Rectal smooth muscle tissue (tissue), 1 donor: ENCODE measurements at regions not wholly inside any gene's neighbourhood (a gene's known extent, or its start where the extent isn't known, plus 50 kb on each side); places are given as distances from the start of the nearest gene placed in this dataset.

Experiments
- H3K27ac ChIP-seq: one replicate; pipeline ENCODE4 v1.7.0; 2013; ENCODE audit warnings: low read depth, low read length, inconsistent platforms
- H3K27me3 ChIP-seq: one replicate; pipeline ENCODE4 v1.7.0; 2013; ENCODE audit warnings: low read length; ENCODE audit not compliant: control insufficient read depth, insufficient read depth
- H3K36me3 ChIP-seq: one replicate; pipeline ENCODE4 v1.7.0; 2013; ENCODE audit warnings: low read length; ENCODE audit not compliant: control insufficient read depth, insufficient read depth
- H3K4me1 ChIP-seq: one replicate; pipeline ENCODE4 v1.7.0; 2013; ENCODE audit warnings: low read length; ENCODE audit not compliant: control insufficient read depth, insufficient read depth
- H3K4me3 ChIP-seq: one replicate; pipeline ENCODE4 v1.7.0; 2013; ENCODE audit warnings: low read length
- H3K9ac ChIP-seq: one replicate; pipeline ENCODE4 v1.7.0; 2013; ENCODE audit warnings: low read length

- H3K36me3 ChIP-seq, result no peaks in the 10 kb centered on the region
- H3K27me3 ChIP-seq, result no peaks in the 10 kb centered on the region
- no peaks in the 10 kb centered on the region for H3K4me1 ChIP-seq
- H3K9ac ChIP-seq, result no peak overlapping the region
- H3K4me3 ChIP-seq, result no peak overlapping the region
- no peak overlapping the region for H3K27ac ChIP-seq
Measured at GRCh38 chr3:165355316-165355715, 159.1 kb upstream of the SLITRK3 start.

- H3K27ac ChIP-seq, result no peak overlapping the region
- no peaks in the 10 kb centered on the region for H3K27me3 ChIP-seq
- no peaks in the 10 kb centered on the region for H3K36me3 ChIP-seq
- H3K4me1 ChIP-seq, result no peaks in the 10 kb centered on the region
- H3K9ac ChIP-seq, result no peak overlapping the region
- no peak overlapping the region for H3K4me3 ChIP-seq
Measured at GRCh38 chr3:165347526-165347925, 151.3 kb upstream of the SLITRK3 start.

GRCh38 chr3:165346503-165346902, 150.3 kb upstream of the SLITRK3 start:
- no peaks in the 10 kb centered on the region for H3K4me1 ChIP-seq
- H3K27me3 ChIP-seq, result no peaks in the 10 kb centered on the region
- no peak overlapping the region for H3K9ac ChIP-seq
- H3K27ac ChIP-seq, result no peak overlapping the region
- H3K36me3 ChIP-seq, result no peaks in the 10 kb centered on the region
- no peak overlapping the region for H3K4me3 ChIP-seq

- H3K4me1 ChIP-seq, result no peaks in the 10 kb centered on the region
- no peak overlapping the region for H3K4me3 ChIP-seq
- no peaks in the 10 kb centered on the region for H3K27me3 ChIP-seq
- H3K36me3 ChIP-seq, result no peaks in the 10 kb centered on the region
- H3K9ac ChIP-seq, result no peak overlapping the region
- H3K27ac ChIP-seq, result no peak overlapping the region
Measured at GRCh38 chr3:165343185-165343584, 147.0 kb upstream of the SLITRK3 start.

- Histone ChIP-seq H3K4me3 (no peak overlapping the region), H3K4me1 (no peaks in the 10 kb centered on the region), H3K9ac (no peak overlapping the region), H3K27me3 (no peaks in the 10 kb centered on the region), H3K27ac (no peak overlapping the region), H3K36me3 (no peaks in the 10 kb centered on the region)
Measured at GRCh38 chr3:165339753-165340152, 143.6 kb upstream of the SLITRK3 start.

- H3K4me1 ChIP-seq, result no peaks in the 10 kb centered on the region
- no peak overlapping the region for H3K9ac ChIP-seq
- no peaks in the 10 kb centered on the region for H3K27me3 ChIP-seq
- H3K27ac ChIP-seq, result no peak overlapping the region
- no peaks in the 10 kb centered on the region for H3K36me3 ChIP-seq
- H3K4me3 ChIP-seq, result no peak overlapping the region
Measured at GRCh38 chr3:165336786-165337185, 140.6 kb upstream of the SLITRK3 start.
